Neural progenitor cell (in vitro differentiated cells): ENCODE measurements at regions not wholly inside any gene's neighbourhood (a gene's known extent, or its start where the extent isn't known, plus 50 kb on each side); places are given as distances from the start of the nearest gene placed in this dataset.

Source experiments
- DNase-seq: peaks from one replicate; pipeline ENCODE4 v3.0.0-alpha.2; 2016; ENCODE audit warnings: low spot score
- H2AFZ ChIP-seq: fragments of 200-600 bp; sonication (generic); replicated peaks from 2 replicates; pipeline ENCODE4 v1.6.1; 2016; ENCODE audit warnings: antibody characterized with exemption
- H3F3A ChIP-seq: fragments of 200-600 bp; sonication (generic); 2 replicates; pipeline ENCODE4 v1.6.1; 2016; ENCODE audit warnings: antibody characterized with exemption, low read depth
- H3K27ac ChIP-seq: fragments of 200-600 bp; sonication (generic); 2 replicates; pipeline ENCODE4 v1.5.1; 2016; ENCODE audit warnings: mild to moderate bottlenecking
- H3K27me3 ChIP-seq: fragments of 200-600 bp; sonication (generic); 2 replicates; pipeline ENCODE4 v1.6.1; 2016; ENCODE audit warnings: mild to moderate bottlenecking, moderate library complexity
- H3K36me3 ChIP-seq: fragments of 200-600 bp; sonication (generic); 2 replicates; pipeline ENCODE4 v1.5.1; 2016
- H3K4me1 ChIP-seq: fragments of 200-600 bp; sonication (generic); 2 replicates; pipeline ENCODE4 v1.6.1; 2016; ENCODE audit warnings: mixed run types
- H3K4me2 ChIP-seq: fragments of 200-600 bp; sonication (generic); 2 replicates; pipeline ENCODE4 v1.6.1; 2016
- H3K4me3 ChIP-seq: fragments of 200-600 bp; sonication (generic); 2 replicates; pipeline ENCODE4 v1.5.1; 2016
- H3K79me2 ChIP-seq: fragments of 200-600 bp; sonication (generic); 2 replicates; pipeline ENCODE4 v1.6.1; 2016; ENCODE audit warnings: low read depth
- H3K9ac ChIP-seq: fragments of 200-600 bp; sonication (generic); 2 replicates; pipeline ENCODE4 v1.6.1; 2016
- H3K9me3 ChIP-seq: fragments of 200-600 bp; sonication (generic); 2 replicates; pipeline ENCODE4 v1.5.1; 2016; ENCODE audit warnings: low read depth
- H4K20me1 ChIP-seq: fragments of 200-600 bp; sonication (generic); 2 replicates; pipeline ENCODE4 v1.6.1; 2016; ENCODE audit warnings: low read depth
- H3K27ac Mint-ChIP-seq: 3 replicates; pipeline ENCODE4 v1.8.0; 2021; ENCODE audit warnings: mixed read lengths
- H3K27me3 Mint-ChIP-seq: 2 replicates; pipeline ENCODE4 v1.8.0; 2022; ENCODE audit warnings: low read depth, mild to moderate bottlenecking, inconsistent platforms, moderate library complexity, mixed read lengths; ENCODE audit not compliant: insufficient read depth
- H3K36me3 Mint-ChIP-seq: 3 replicates; pipeline ENCODE4 v1.8.0; 2021; ENCODE audit warnings: mixed read lengths
- H3K4me1 Mint-ChIP-seq: 3 replicates; pipeline ENCODE4 v1.8.0; 2021; ENCODE audit warnings: mixed read lengths
- H3K4me3 Mint-ChIP-seq: 3 replicates; pipeline ENCODE4 v1.8.0; 2021; ENCODE audit warnings: mild to moderate bottlenecking, moderate library complexity, mixed read lengths
- H3K9me3 Mint-ChIP-seq: 3 replicates; pipeline ENCODE4 v1.8.0; 2020; ENCODE audit warnings: mixed read lengths
- CTCF ChIP-seq: fragments of 200-600 bp; sonication (generic); IDR thresholded peaks from 2 replicates; pipeline ENCODE4 v1.5.1; 2017; ENCODE audit warnings: antibody characterized with exemption, mild to moderate bottlenecking
- EZH2 ChIP-seq: fragments of 200-600 bp; sonication (generic); IDR thresholded peaks from 2 replicates; pipeline ENCODE4 v1.6.1; 2017; ENCODE audit warnings: antibody characterized with exemption, mild to moderate bottlenecking, moderate library complexity
- EZH2phosphoT487 ChIP-seq: fragments of 200-600 bp; sonication (generic); IDR thresholded peaks from 2 replicates; pipeline ENCODE4 v1.6.1; 2017; ENCODE audit warnings: antibody characterized with exemption

- Histone ChIP-seq H4K20me1 (no peaks in the 10 kb centered on the region), H3K79me2 (no peaks in the 10 kb centered on the region), H3K9me3 (no peaks in the 10 kb centered on the region), H3K9ac (no peak overlapping the region), H2AFZ (no peak overlapping the region), H3K27ac (no peak overlapping the region), H3K4me3 (no peak overlapping the region), H3F3A (peaks cover 9% of the 10 kb centered on the region), H3K27me3 (no peaks in the 10 kb centered on the region), H3K36me3 (no peaks in the 10 kb centered on the region), H3K4me1 (peaks cover 9% of the 10 kb centered on the region), H3K4me2 (no peak overlapping the region)
- H3K27ac Mint-ChIP-seq: no peak overlapping the region
- no peak for TF ChIP-seq EZH2phosphoT487
- TF ChIP-seq EZH2: no peak
- TF ChIP-seq CTCF: no peak
- peaks cover 15% of the 10 kb centered on the region for H3K4me1 Mint-ChIP-seq
- H3K27me3 Mint-ChIP-seq: peaks cover 11% of the 10 kb centered on the region
- no peaks in the 10 kb centered on the region for H3K9me3 Mint-ChIP-seq
- no peak overlapping the region for H3K4me3 Mint-ChIP-seq
- DNase-seq: no peak
- no peaks in the 10 kb centered on the region for H3K36me3 Mint-ChIP-seq
Measured at GRCh38 chr22:26846076-26846475, 188.7 kb downstream of the MIAT start.

- peaks cover 9% of the 10 kb centered on the region for H3K4me1 ChIP-seq
- H3K9ac ChIP-seq: no peak overlapping the region
- peaks cover under 1% of the 10 kb centered on the region for H4K20me1 ChIP-seq
- Mint-ChIP-seq H3K4me1 (peaks cover 15% of the 10 kb centered on the region), H3K9me3 (no peaks in the 10 kb centered on the region), H3K27ac (no peak overlapping the region), H3K36me3 (no peaks in the 10 kb centered on the region), H3K4me3 (no peak overlapping the region), H3K27me3 (peaks cover 11% of the 10 kb centered on the region)
- DNase-seq: no peak
- peaks cover 9% of the 10 kb centered on the region for H3F3A ChIP-seq
- H3K36me3 ChIP-seq: no peaks in the 10 kb centered on the region
- H3K4me3 ChIP-seq: no peak overlapping the region
- H3K27me3 ChIP-seq: no peaks in the 10 kb centered on the region
- no peaks in the 10 kb centered on the region for H3K9me3 ChIP-seq
- no peak overlapping the region for H3K4me2 ChIP-seq
- H3K27ac ChIP-seq: no peak overlapping the region
- H2AFZ ChIP-seq: no peak overlapping the region
- no peaks in the 10 kb centered on the region for H3K79me2 ChIP-seq
- TF ChIP-seq EZH2 (no peak), EZH2phosphoT487 (no peak), CTCF (no peak)
Measured at GRCh38 chr22:26846645-26847044, 189.3 kb downstream of the MIAT start.

- Histone ChIP-seq H3K9me3 (no peaks in the 10 kb centered on the region), H3K4me2 (no peak overlapping the region), H3F3A (peaks cover 6% of the 10 kb centered on the region), H4K20me1 (peaks cover 4% of the 10 kb centered on the region), H3K79me2 (no peaks in the 10 kb centered on the region), H3K27ac (no peak overlapping the region), H3K9ac (no peak overlapping the region), H3K4me3 (no peak overlapping the region), H3K4me1 (peaks cover 6% of the 10 kb centered on the region), H3K36me3 (no peaks in the 10 kb centered on the region), H3K27me3 (no peaks in the 10 kb centered on the region), H2AFZ (no peak overlapping the region)
- no peak for DNase-seq
- no peak for TF ChIP-seq EZH2phosphoT487
- no peak for TF ChIP-seq CTCF
- no peak for TF ChIP-seq EZH2
- H3K27ac Mint-ChIP-seq: no peak overlapping the region
- H3K9me3 Mint-ChIP-seq: no peaks in the 10 kb centered on the region
- H3K4me1 Mint-ChIP-seq: peaks cover 13% of the 10 kb centered on the region
- no peak overlapping the region for H3K4me3 Mint-ChIP-seq
- H3K36me3 Mint-ChIP-seq: no peaks in the 10 kb centered on the region
- peaks cover 11% of the 10 kb centered on the region for H3K27me3 Mint-ChIP-seq
Measured at GRCh38 chr22:26847046-26847445, 189.7 kb downstream of the MIAT start.
